Neutrophil (primary cell): ENCODE measurements at regions not wholly inside any gene's neighbourhood (a gene's known extent, or its start where the extent isn't known, plus 50 kb on each side); places are given as distances from the start of the nearest gene placed in this dataset.

Experiments used
- H3K27ac ChIP-seq: fragments of 200-600 bp; sonication (generic); 2 replicates; pipeline ENCODE4 v1.5.1; 2016; ENCODE audit warnings: mild to moderate bottlenecking, moderate library complexity
- H3K27me3 ChIP-seq: fragments of 200-600 bp; sonication (generic); 2 replicates; pipeline ENCODE4 v1.6.0; 2016; ENCODE audit warnings: mild to moderate bottlenecking
- H3K36me3 ChIP-seq: fragments of 200-600 bp; sonication (generic); 2 replicates; pipeline ENCODE4 v1.5.1; 2017
- H3K4me1 ChIP-seq, 2 experiments: fragments of 200-600 bp in 1 of 2; sonication (generic) in 1 of 2; 1 replicate in 1 of 2; 2 replicates in 1 of 2; pipeline versions ENCODE4 v1.5.1 to v1.6.1; 2013 to 2016; ENCODE audit warnings: low read depth in 1 of 2, low read length in 1 of 2, mild to moderate bottlenecking in 1 of 2, moderate library complexity in 1 of 2; ENCODE audit not compliant: control insufficient read depth in 1 of 2, insufficient read depth in 1 of 2
- H3K4me3 ChIP-seq, 2 experiments: fragments of 200-600 bp in 1 of 2; sonication (generic) in 1 of 2; 1 replicate in 1 of 2; 2 replicates in 1 of 2; pipeline ENCODE4 v1.5.1; 2013 to 2016; ENCODE audit warnings: low read depth in 1 of 2, low read length in 1 of 2, mild to moderate bottlenecking in 1 of 2, moderate library complexity in 1 of 2
- H3K9me3 ChIP-seq: fragments of 200-600 bp; sonication (generic); 2 replicates; pipeline ENCODE4 v1.5.1; 2016
- CTCF ChIP-seq: fragments of 200-600 bp; sonication (generic); IDR thresholded peaks from 2 replicates; pipeline ENCODE4 v1.5.1; 2016; ENCODE audit warnings: antibody characterized with exemption

- H3K27ac ChIP-seq: no peak overlapping the region
- no peaks in the 10 kb centered on the region for H3K27me3 ChIP-seq
- no peaks in the 10 kb centered on the region for H3K9me3 ChIP-seq
- no peaks in the 10 kb centered on the region for H3K4me1 ChIP-seq
- no peak for TF ChIP-seq CTCF
- no peaks in the 10 kb centered on the region for H3K36me3 ChIP-seq
- H3K4me3 ChIP-seq: no peak overlapping the region
Observed at GRCh38 chr9:75461183-75461582, 372.9 kb downstream of the OSTF1 start.

- Histone ChIP-seq H3K4me3 (no peak overlapping the region), H3K27ac (no peak overlapping the region), H3K36me3 (no peaks in the 10 kb centered on the region), H3K27me3 (no peaks in the 10 kb centered on the region), H3K4me1 (no peaks in the 10 kb centered on the region), H3K9me3 (no peaks in the 10 kb centered on the region)
- no peak for TF ChIP-seq CTCF
Observed at GRCh38 chr9:75462866-75463265, 374.6 kb downstream of the OSTF1 start.

GRCh38 chr9:75463871-75464270 lies 375.6 kb downstream of the OSTF1 start:
- no peak overlapping the region for H3K4me3 ChIP-seq
- H3K27me3 ChIP-seq: no peaks in the 10 kb centered on the region
- TF ChIP-seq CTCF: no peak
- no peaks in the 10 kb centered on the region for H3K36me3 ChIP-seq
- H3K4me1 ChIP-seq: no peaks in the 10 kb centered on the region
- H3K9me3 ChIP-seq: no peaks in the 10 kb centered on the region
- no peak overlapping the region for H3K27ac ChIP-seq

- no peak overlapping the region for H3K4me3 ChIP-seq
- no peaks in the 10 kb centered on the region for H3K9me3 ChIP-seq
- H3K36me3 ChIP-seq: no peaks in the 10 kb centered on the region
- H3K27ac ChIP-seq: no peak overlapping the region
- H3K4me1 ChIP-seq: no peaks in the 10 kb centered on the region
- no peaks in the 10 kb centered on the region for H3K27me3 ChIP-seq
- no peak for TF ChIP-seq CTCF
Observed at GRCh38 chr9:75464726-75465125, 376.4 kb downstream of the OSTF1 start.

GRCh38 chr9:75467142-75467541 lies 378.8 kb downstream of the OSTF1 start:
- Histone ChIP-seq H3K9me3 (no peaks in the 10 kb centered on the region), H3K27me3 (no peaks in the 10 kb centered on the region), H3K36me3 (no peaks in the 10 kb centered on the region), H3K27ac (no peak overlapping the region), H3K4me1 (no peaks in the 10 kb centered on the region), H3K4me3 (no peak overlapping the region)
- no peak for TF ChIP-seq CTCF

- Histone ChIP-seq H3K27me3 (no peaks in the 10 kb centered on the region), H3K36me3 (no peaks in the 10 kb centered on the region), H3K27ac (no peak overlapping the region), H3K4me1 (no peaks in the 10 kb centered on the region), H3K9me3 (no peaks in the 10 kb centered on the region), H3K4me3 (no peak overlapping the region)
- TF ChIP-seq CTCF: no peak
Observed at GRCh38 chr9:75471549-75472114, 383.3 kb downstream of the OSTF1 start.
